WI38 (cell line): ENCODE measurements at regions not wholly inside any gene's neighbourhood (a gene's known extent, or its start where the extent isn't known, plus 50 kb on each side); places are given as distances from the start of the nearest gene placed in this dataset.
"Not testable (repeated sequence)": the region's sequence is repeated elsewhere in the genome, so short reads cannot be mapped to it uniquely, and the experiment has no call there.

ENCODE experiments used
- H3K4me3 ChIP-seq: 2 replicates; pipeline ENCODE4 v1.5.1; 2011; ENCODE audit warnings: low read depth, mild to moderate bottlenecking, control low read depth, low read length
- CTCF ChIP-seq: IDR thresholded peaks from 2 replicates; pipeline ENCODE4 v1.5.1; 2012; ENCODE audit warnings: low read depth, mild to moderate bottlenecking, control low read depth, low read length

GRCh38 chr2:145538661-145539350 is 1018.9 kb upstream of the ZEB2 start:
- no peak overlapping the region for H3K4me3 ChIP-seq
- TF ChIP-seq CTCF, result no peak

DNA sequence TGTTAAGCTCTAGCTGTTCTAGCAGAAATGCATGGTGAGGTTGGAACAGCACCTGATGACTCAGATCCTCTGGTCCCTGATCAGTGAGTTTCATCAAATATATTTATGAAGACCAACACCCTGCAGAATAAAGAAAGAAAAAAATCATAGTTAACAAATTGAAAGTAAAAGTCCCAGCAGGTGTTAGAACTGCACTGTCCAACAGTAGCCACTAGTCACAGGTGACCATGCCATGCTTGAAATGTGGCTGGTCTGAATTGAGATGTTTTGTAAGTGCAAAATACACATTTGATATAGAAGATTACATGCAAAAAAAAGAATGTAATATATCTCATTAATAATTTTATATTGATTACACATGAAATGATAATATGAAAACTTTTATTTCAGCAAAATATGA is 1010.7 kb upstream of the ZEB2 start:
- no peak for TF ChIP-seq CTCF
- H3K4me3 ChIP-seq, result no peak overlapping the region

DNA sequence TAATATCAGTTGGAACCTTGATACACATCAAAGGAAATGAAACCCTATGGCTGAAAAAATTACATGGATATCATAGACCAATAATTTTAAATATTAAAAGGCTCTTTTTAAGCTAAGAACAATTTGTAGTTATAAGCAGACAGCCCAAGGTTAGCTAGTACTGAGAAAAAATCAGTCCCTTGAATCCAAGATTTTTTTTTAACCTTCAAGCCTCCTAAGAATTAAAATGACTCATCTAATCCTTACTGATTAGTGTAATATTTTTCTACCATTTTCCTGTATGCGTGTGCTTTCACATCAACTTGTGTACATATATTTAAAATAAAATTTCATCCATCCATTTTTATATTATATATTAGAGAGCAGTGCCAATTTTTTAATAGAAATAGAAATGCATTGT is 1004.9 kb upstream of the ZEB2 start:
- TF ChIP-seq CTCF, result no peak
- H3K4me3 ChIP-seq, result no peak overlapping the region

GRCh38 chr2:145524303-145524702 is 1004.4 kb upstream of the ZEB2 start:
- H3K4me3 ChIP-seq, result no peak overlapping the region
- no peak for TF ChIP-seq CTCF

DNA sequence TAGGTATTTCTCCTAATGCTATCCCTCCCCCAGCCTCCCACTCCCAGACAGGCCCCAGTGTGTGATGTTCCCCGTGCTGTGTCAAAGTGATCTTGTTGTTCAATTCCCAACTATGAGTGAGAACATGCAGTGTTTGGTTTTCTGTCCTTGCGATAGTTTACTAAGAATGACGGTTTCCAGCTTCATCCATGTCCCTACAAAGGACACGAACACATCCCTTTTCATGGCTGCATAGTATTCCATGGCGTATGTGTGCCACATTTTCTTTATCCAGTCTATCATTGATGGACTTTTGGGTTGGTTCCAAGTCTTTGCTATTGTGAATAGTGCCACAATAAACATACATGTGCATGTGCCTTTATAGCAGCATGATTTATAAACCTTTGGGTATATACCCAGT is 999.3 kb upstream of the ZEB2 start:
- not testable (repeated sequence) for H3K4me3 ChIP-seq

DNA sequence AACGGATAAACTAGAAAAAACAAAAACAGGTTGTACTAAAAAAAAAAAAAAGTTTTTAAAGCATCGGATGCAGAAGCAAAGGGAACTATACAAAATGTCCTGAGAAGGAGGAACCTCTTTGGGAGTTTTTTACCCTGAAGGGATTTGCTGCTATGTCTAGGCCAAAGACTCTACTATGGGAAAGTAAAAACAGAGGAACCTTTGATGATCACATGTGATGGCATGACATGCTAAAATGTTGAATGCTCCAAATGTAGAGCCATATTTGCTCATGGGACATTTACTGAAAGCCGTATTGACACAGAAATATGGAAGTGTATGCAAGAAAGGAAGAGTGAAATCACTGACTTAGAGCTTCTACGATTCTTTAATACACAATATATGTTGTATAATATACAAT is 992.0 kb upstream of the ZEB2 start:
- TF ChIP-seq CTCF, result no peak
- H3K4me3 ChIP-seq, result no peak overlapping the region

GRCh38 chr2:145503511-145503910 is 983.6 kb upstream of the ZEB2 start:
- H3K4me3 ChIP-seq, result no peak overlapping the region

More at GRCh38 chr2:145503511-145503910, 983.6 kb upstream of the ZEB2 start:
- no peak for TF ChIP-seq CTCF
